ENCODE measurements at regions not wholly inside any gene's neighbourhood (a gene's known extent, or its start where the extent isn't known, plus 50 kb on each side); places are given as distances from the start of the nearest gene placed in this dataset.

DNA sequence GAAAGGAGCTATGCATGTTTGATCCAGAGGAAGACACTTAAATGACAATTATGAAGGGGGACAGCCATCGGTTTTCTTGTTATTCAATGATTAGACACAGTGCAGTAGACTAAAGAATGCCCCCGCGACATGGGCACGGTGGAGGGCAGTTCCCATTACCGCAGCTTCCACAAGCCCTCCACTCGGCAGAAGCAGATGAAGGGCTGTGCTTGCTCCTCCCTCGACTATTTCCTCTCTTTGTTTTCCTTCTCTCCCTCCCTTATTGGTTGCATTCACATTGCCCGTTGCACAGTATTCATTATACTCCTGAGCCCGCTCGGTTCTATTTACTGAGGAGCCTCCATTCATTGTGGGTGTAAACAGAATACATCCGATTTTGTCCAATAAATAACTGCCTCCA, 138.8 kb upstream of the RASSF8 start:
- H3K4me3 ChIP-seq (ENCODE audit: low read depth, low read length) = no peak overlapping the region
- TF ChIP-seq, protein P1, sequence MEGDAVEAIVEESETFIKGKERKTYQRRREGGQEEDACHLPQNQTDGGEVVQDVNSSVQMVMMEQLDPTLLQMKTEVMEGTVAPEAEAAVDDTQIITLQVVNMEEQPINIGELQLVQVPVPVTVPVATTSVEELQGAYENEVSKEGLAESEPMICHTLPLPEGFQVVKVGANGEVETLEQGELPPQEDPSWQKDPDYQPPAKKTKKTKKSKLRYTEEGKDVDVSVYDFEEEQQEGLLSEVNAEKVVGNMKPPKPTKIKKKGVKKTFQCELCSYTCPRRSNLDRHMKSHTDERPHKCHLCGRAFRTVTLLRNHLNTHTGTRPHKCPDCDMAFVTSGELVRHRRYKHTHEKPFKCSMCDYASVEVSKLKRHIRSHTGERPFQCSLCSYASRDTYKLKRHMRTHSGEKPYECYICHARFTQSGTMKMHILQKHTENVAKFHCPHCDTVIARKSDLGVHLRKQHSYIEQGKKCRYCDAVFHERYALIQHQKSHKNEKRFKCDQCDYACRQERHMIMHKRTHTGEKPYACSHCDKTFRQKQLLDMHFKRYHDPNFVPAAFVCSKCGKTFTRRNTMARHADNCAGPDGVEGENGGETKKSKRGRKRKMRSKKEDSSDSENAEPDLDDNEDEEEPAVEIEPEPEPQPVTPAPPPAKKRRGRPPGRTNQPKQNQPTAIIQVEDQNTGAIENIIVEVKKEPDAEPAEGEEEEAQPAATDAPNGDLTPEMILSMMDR (IDR thresholded peaks at IDR 0.05; ENCODE audit: low read depth, low read length) = no peak
- no peak for DNase-seq (ENCODE audit: low read depth)

DNA sequence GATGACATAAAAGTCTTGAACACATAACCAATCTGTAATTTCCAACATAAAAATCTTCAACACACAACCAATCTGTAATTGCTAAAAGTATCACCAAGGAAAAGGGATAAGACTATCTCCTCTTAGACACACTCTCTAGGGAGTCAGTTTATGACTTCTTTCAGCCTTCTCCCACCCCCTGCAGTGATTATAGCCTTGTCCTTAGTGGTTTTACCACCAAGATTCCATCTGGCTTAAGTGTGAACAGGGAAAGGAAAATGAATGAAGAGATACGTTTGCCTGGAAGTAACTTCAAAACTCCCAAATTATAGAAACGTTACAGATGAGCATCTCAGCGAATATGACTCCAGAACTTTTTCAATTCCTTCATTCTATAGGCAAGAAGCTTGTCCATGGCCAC, 136.2 kb upstream of the RASSF8 start:
- TF ChIP-seq, protein P1 (IDR thresholded peaks at IDR 0.05; ENCODE audit: low read depth, low read length) = no peak
- TF ChIP-seq MYC (IDR thresholded peaks at IDR 0.05; ENCODE audit: low read depth, low read length) (no peak), MAX (IDR thresholded peaks at IDR 0.05; ENCODE audit: low read depth, low read length) (no peak), POLR2A (IDR thresholded peaks at IDR 0.05; ENCODE audit: extremely low read depth, insufficient read length) (no peak)
- no peak for DNase-seq (ENCODE audit: low read depth)
- no peak overlapping the region for H3K4me3 ChIP-seq (ENCODE audit: low read depth, low read length)

GRCh38 chr12:25824734-25825133, 133.7 kb upstream of the RASSF8 start:
- no peak for DNase-seq (ENCODE audit: low read depth)
- no peak for TF ChIP-seq MAX (IDR thresholded peaks at IDR 0.05; ENCODE audit: low read depth, low read length)
- no peak for TF ChIP-seq POLR2A (IDR thresholded peaks at IDR 0.05; ENCODE audit: extremely low read depth, insufficient read length)
- TF ChIP-seq, protein P1 (IDR thresholded peaks at IDR 0.05; ENCODE audit: low read depth, low read length) = no peak
- no peak for TF ChIP-seq MYC (IDR thresholded peaks at IDR 0.05; ENCODE audit: low read depth, low read length)
- no peak overlapping the region for H3K4me3 ChIP-seq (ENCODE audit: low read depth, low read length)

DNA sequence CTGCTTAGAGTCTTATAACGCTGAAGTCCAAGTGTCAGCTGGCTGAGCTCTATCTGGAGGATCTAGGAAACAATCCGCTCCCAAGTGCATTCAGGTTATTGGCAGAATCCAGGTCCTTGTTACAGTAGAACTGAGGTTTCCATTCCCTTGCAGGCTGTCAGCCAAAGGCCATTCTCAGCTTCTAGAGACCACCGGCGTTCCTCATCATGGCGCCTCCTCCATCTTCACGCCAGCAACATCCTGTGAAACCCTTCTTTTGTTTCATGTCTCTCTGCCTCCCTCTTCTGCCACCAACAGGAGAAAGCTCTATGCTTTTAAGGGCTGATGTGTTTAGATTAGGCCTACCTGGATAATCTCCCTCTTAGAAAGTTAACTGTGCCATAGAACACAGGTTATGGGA, 133.0 kb upstream of the RASSF8 start:
- TF ChIP-seq POLR2A (IDR thresholded peaks at IDR 0.05; ENCODE audit: extremely low read depth, insufficient read length) = no peak
- TF ChIP-seq, protein P1 (IDR thresholded peaks at IDR 0.05; ENCODE audit: low read depth, low read length) = no peak
- no peak for TF ChIP-seq MYC (IDR thresholded peaks at IDR 0.05; ENCODE audit: low read depth, low read length)
- TF ChIP-seq MAX (IDR thresholded peaks at IDR 0.05; ENCODE audit: low read depth, low read length) = no peak
- no peak for DNase-seq (ENCODE audit: low read depth)
- H3K4me3 ChIP-seq (ENCODE audit: low read depth, low read length) = no peak overlapping the region

- no peak for DNase-seq (ENCODE audit: low read depth)
- TF ChIP-seq, protein P1 (IDR thresholded peaks at IDR 0.05; ENCODE audit: low read depth, low read length) = no peak
- TF ChIP-seq POLR2A (IDR thresholded peaks at IDR 0.05; ENCODE audit: extremely low read depth, insufficient read length) (no peak), MAX (IDR thresholded peaks at IDR 0.05; ENCODE audit: low read depth, low read length) (no peak), MYC (IDR thresholded peaks at IDR 0.05; ENCODE audit: low read depth, low read length) (no peak)
- no peak overlapping the region for H3K4me3 ChIP-seq (ENCODE audit: low read depth, low read length)
Measured at GRCh38 chr12:25827141-25827540, 131.3 kb upstream of the RASSF8 start.

GRCh38 chr12:25827747-25828146, 130.7 kb upstream of the RASSF8 start:
- DNase-seq (ENCODE audit: low read depth) = no peak
- no peak overlapping the region for H3K4me3 ChIP-seq (ENCODE audit: low read depth, low read length)

More at GRCh38 chr12:25827747-25828146, 130.7 kb upstream of the RASSF8 start:
- TF ChIP-seq POLR2A (IDR thresholded peaks at IDR 0.05; ENCODE audit: extremely low read depth, insufficient read length) (no peak), MYC (IDR thresholded peaks at IDR 0.05; ENCODE audit: low read depth, low read length) (no peak), MAX (IDR thresholded peaks at IDR 0.05; ENCODE audit: low read depth, low read length) (no peak)
- TF ChIP-seq, protein P1 (IDR thresholded peaks at IDR 0.05; ENCODE audit: low read depth, low read length) = no peak
